Neural crest cell (in vitro differentiated cells): ENCODE measurements at regions not wholly inside any gene's neighbourhood (a gene's known extent, or its start where the extent isn't known, plus 50 kb on each side); places are given as distances from the start of the nearest gene placed in this dataset.

Source experiments
- DNase-seq: peaks from one replicate; pipeline ENCODE4 v3.0.0; 2021; ENCODE audit warnings: low read depth, mixed read lengths, low spot score
- H3K27ac Mint-ChIP-seq: one replicate; pipeline ENCODE4 v1.8.0; 2021; ENCODE audit warnings: mild to moderate bottlenecking, mixed read lengths; ENCODE audit not compliant: unreplicated experiment
- H3K27me3 Mint-ChIP-seq: 2 replicates; pipeline ENCODE4 v1.8.0; 2021; ENCODE audit warnings: low read depth, mild to moderate bottlenecking, mixed read lengths
- H3K36me3 Mint-ChIP-seq: 2 replicates; pipeline ENCODE4 v1.8.0; 2021; ENCODE audit warnings: low read depth, mild to moderate bottlenecking, mixed read lengths
- H3K4me1 Mint-ChIP-seq: 2 replicates; pipeline ENCODE4 v1.8.0; 2021; ENCODE audit warnings: mixed read lengths
- H3K4me3 Mint-ChIP-seq: one replicate; pipeline ENCODE4 v1.8.0; 2021; ENCODE audit warnings: mild to moderate bottlenecking, mixed read lengths
- H3K9me3 Mint-ChIP-seq: 2 replicates; pipeline ENCODE4 v1.8.0; 2021; ENCODE audit warnings: mixed read lengths
- TF ChIP-seq, protein P1 (sequence below): fragments of 200-600 bp; sonication (generic); conservative IDR thresholded peaks from 2 replicates; pipeline ENCODE4 v1.5.0; 2021; ENCODE audit warnings: antibody characterized with exemption, mild to moderate bottlenecking

GRCh38 chr21:16908077-16908476 lies 604.8 kb upstream of the CXADR start:
- Mint-ChIP-seq H3K9me3 (peaks cover 2% of the 10 kb centered on the region), H3K4me3 (no peak overlapping the region), H3K36me3 (no peaks in the 10 kb centered on the region), H3K27me3 (no peaks in the 10 kb centered on the region), H3K4me1 (no peaks in the 10 kb centered on the region), H3K27ac (no peak overlapping the region)
- TF ChIP-seq, protein P1, sequence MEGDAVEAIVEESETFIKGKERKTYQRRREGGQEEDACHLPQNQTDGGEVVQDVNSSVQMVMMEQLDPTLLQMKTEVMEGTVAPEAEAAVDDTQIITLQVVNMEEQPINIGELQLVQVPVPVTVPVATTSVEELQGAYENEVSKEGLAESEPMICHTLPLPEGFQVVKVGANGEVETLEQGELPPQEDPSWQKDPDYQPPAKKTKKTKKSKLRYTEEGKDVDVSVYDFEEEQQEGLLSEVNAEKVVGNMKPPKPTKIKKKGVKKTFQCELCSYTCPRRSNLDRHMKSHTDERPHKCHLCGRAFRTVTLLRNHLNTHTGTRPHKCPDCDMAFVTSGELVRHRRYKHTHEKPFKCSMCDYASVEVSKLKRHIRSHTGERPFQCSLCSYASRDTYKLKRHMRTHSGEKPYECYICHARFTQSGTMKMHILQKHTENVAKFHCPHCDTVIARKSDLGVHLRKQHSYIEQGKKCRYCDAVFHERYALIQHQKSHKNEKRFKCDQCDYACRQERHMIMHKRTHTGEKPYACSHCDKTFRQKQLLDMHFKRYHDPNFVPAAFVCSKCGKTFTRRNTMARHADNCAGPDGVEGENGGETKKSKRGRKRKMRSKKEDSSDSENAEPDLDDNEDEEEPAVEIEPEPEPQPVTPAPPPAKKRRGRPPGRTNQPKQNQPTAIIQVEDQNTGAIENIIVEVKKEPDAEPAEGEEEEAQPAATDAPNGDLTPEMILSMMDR: no peak
- DNase-seq: no peak

DNA sequence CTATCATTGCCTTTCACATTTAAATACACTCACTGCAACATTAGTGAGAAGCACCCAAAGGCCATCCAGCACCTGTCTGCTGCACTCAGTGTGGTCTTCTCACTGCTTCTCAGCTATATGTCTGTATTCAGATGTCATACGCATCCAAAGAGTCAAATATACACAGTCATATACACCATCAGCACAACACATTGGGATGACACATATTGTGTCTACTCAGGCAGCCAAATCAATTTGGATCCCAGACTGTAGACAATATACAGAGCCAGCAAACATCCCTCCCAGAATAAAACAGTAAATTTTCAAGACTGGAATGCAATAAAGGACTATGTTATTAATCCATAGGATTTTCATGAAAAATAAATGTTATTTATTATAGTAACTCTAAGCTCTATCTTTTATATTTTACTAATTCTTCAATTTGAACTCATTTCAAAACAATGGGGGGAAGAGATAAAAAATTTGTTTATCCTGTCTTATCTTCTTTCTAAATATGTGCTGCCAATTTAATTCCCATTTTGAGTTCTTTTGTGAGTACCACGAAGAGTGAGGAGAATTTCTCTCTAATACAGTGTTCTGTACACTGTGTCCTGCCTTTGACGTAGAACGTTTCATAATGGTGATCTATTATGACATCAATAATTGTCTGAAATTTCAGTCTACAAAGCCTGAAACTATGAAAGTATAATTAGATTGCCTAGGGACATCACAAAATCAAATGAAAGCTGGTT lies 602.2 kb upstream of the CXADR start:
- H3K36me3 Mint-ChIP-seq: no peaks in the 10 kb centered on the region
- TF ChIP-seq, protein P1: no peak
- H3K4me3 Mint-ChIP-seq: no peak overlapping the region
- H3K4me1 Mint-ChIP-seq: no peaks in the 10 kb centered on the region
- H3K27ac Mint-ChIP-seq: no peak overlapping the region
- no peak for DNase-seq
- H3K27me3 Mint-ChIP-seq: no peaks in the 10 kb centered on the region
- no peaks in the 10 kb centered on the region for H3K9me3 Mint-ChIP-seq

- Mint-ChIP-seq H3K4me3 (no peak overlapping the region), H3K4me1 (no peaks in the 10 kb centered on the region), H3K9me3 (no peaks in the 10 kb centered on the region), H3K27ac (no peak overlapping the region), H3K36me3 (no peaks in the 10 kb centered on the region), H3K27me3 (no peaks in the 10 kb centered on the region)
- DNase-seq: no peak
- TF ChIP-seq, protein P1: no peak
These were observed 601.7 kb upstream of the CXADR start for GRCh38 chr21:16911166-16911607.

GRCh38 chr21:16912075-16912474 lies 600.8 kb upstream of the CXADR start:
- Mint-ChIP-seq H3K27ac (no peak overlapping the region), H3K9me3 (no peaks in the 10 kb centered on the region), H3K27me3 (no peaks in the 10 kb centered on the region), H3K36me3 (no peaks in the 10 kb centered on the region), H3K4me3 (no peak overlapping the region), H3K4me1 (no peaks in the 10 kb centered on the region)
- TF ChIP-seq, protein P1: no peak
- no peak for DNase-seq

- H3K4me1 Mint-ChIP-seq: no peaks in the 10 kb centered on the region
- H3K27me3 Mint-ChIP-seq: no peaks in the 10 kb centered on the region
- H3K9me3 Mint-ChIP-seq: no peaks in the 10 kb centered on the region
- no peak for DNase-seq
- no peak overlapping the region for H3K4me3 Mint-ChIP-seq
- no peaks in the 10 kb centered on the region for H3K36me3 Mint-ChIP-seq
- no peak overlapping the region for H3K27ac Mint-ChIP-seq
- TF ChIP-seq, protein P1: no peak
These were observed 599.8 kb upstream of the CXADR start for GRCh38 chr21:16913010-16913409.
